Osteoblast (primary cell): ENCODE measurements at regions not wholly inside any gene's neighbourhood (a gene's known extent, or its start where the extent isn't known, plus 50 kb on each side); places are given as distances from the start of the nearest gene placed in this dataset.

Experiments
- DNase-seq: peaks from one replicate; pipeline ENCODE4 v3.0.0; 2011; ENCODE audit warnings: low spot score, mixed read lengths; ENCODE audit not compliant: insufficient read length; ENCODE audit errors: missing footprints
- H2AFZ ChIP-seq: 2 replicates; pipeline ENCODE4 v1.6.0; 2011; ENCODE audit warnings: mild to moderate bottlenecking, low read length
- H3K27ac ChIP-seq: 2 replicates; pipeline ENCODE4 v1.5.1; 2011; ENCODE audit warnings: mild to moderate bottlenecking, low read depth, low read length, moderate library complexity
- H3K27me3 ChIP-seq: 2 replicates; pipeline ENCODE4 v1.6.0; 2012; ENCODE audit warnings: mild to moderate bottlenecking, control low read depth, inconsistent platforms, low read length, moderate library complexity; ENCODE audit not compliant: insufficient read depth
- H3K36me3 ChIP-seq: 2 replicates; pipeline ENCODE4 v1.5.1; 2011; ENCODE audit warnings: mild to moderate bottlenecking, low read length, control low read depth, moderate library complexity; ENCODE audit not compliant: insufficient read depth
- H3K4me1 ChIP-seq: 2 replicates; pipeline ENCODE4 v1.5.1; 2011; ENCODE audit warnings: mild to moderate bottlenecking, low read length, control low read depth, moderate library complexity; ENCODE audit not compliant: insufficient read depth
- H3K4me2 ChIP-seq: 2 replicates; pipeline ENCODE4 v1.6.0; 2011; ENCODE audit warnings: mild to moderate bottlenecking, low read length; ENCODE audit not compliant: insufficient read depth
- H3K4me3 ChIP-seq: fragments of 200-600 bp; sonication (generic); 3 replicates; pipeline ENCODE4 v1.5.1; 2012; ENCODE audit warnings: mild to moderate bottlenecking, low read length, inconsistent platforms; ENCODE audit not compliant: insufficient read depth
- H3K79me2 ChIP-seq: 2 replicates; pipeline ENCODE4 v1.6.0; 2012; ENCODE audit warnings: mild to moderate bottlenecking, low read length, control low read depth, inconsistent platforms; ENCODE audit not compliant: insufficient read depth
- H3K9me3 ChIP-seq: 2 replicates; pipeline ENCODE4 v1.5.1; 2011; ENCODE audit warnings: low read depth, low read length, control low read depth
- H4K20me1 ChIP-seq: 2 replicates; pipeline ENCODE4 v1.6.0; 2012; ENCODE audit warnings: mild to moderate bottlenecking, low read length, control low read depth; ENCODE audit not compliant: insufficient read depth
- TF ChIP-seq, protein P1 (sequence below): IDR thresholded peaks from 2 replicates; pipeline ENCODE4 v1.5.1; 2011; ENCODE audit warnings: mild to moderate bottlenecking, low read depth, low read length, moderate library complexity; ENCODE audit errors: extremely low read depth

DNA sequence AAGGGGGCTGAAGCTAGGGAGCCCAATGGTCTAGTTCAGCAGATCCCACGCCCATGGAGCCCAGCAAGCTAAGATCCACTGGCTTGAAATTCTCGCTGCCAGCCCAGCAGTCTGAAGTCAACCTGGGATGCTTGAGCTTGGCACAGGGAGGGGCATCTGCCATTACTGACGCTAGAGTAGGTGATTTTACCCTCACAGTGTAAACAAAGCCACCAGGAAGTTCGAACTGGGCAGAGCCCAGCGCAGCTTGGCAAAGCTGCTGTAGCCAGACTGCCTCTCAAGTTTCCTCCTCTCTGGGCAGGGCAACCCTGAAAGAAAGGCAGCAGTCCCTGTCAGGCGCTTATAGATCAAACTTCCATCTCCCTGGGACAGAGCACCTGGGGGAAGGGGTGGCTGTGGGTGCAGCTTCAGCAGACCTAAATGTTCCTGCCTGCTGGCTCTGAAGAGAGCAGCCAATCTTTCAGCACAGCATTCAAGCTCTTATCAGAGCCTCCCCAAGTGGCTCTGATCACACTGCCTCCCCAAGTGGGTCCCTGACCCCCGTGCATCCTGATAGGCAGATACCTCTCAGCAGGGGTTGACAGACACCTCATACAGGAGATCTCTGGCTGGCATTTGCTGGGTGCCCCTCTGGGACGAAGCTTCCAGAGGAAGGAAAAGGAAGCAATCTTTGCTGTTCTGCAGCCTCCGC, 167.8 kb downstream of the CCDC71L start:
- no peaks in the 10 kb centered on the region for H3K4me1 ChIP-seq
- no peaks in the 10 kb centered on the region for H3K36me3 ChIP-seq
- H3K9me3 ChIP-seq, result no peaks in the 10 kb centered on the region
- no peak overlapping the region for H3K4me2 ChIP-seq
- H3K27ac ChIP-seq, result no peak overlapping the region
- H3K79me2 ChIP-seq, result no peaks in the 10 kb centered on the region
- no peak overlapping the region for H2AFZ ChIP-seq
- H4K20me1 ChIP-seq, result no peaks in the 10 kb centered on the region
- H3K4me3 ChIP-seq, result no peak overlapping the region
- H3K27me3 ChIP-seq, result no peaks in the 10 kb centered on the region
- TF ChIP-seq, protein P1, sequence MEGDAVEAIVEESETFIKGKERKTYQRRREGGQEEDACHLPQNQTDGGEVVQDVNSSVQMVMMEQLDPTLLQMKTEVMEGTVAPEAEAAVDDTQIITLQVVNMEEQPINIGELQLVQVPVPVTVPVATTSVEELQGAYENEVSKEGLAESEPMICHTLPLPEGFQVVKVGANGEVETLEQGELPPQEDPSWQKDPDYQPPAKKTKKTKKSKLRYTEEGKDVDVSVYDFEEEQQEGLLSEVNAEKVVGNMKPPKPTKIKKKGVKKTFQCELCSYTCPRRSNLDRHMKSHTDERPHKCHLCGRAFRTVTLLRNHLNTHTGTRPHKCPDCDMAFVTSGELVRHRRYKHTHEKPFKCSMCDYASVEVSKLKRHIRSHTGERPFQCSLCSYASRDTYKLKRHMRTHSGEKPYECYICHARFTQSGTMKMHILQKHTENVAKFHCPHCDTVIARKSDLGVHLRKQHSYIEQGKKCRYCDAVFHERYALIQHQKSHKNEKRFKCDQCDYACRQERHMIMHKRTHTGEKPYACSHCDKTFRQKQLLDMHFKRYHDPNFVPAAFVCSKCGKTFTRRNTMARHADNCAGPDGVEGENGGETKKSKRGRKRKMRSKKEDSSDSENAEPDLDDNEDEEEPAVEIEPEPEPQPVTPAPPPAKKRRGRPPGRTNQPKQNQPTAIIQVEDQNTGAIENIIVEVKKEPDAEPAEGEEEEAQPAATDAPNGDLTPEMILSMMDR, result no peak
- no peak for DNase-seq

DNA sequence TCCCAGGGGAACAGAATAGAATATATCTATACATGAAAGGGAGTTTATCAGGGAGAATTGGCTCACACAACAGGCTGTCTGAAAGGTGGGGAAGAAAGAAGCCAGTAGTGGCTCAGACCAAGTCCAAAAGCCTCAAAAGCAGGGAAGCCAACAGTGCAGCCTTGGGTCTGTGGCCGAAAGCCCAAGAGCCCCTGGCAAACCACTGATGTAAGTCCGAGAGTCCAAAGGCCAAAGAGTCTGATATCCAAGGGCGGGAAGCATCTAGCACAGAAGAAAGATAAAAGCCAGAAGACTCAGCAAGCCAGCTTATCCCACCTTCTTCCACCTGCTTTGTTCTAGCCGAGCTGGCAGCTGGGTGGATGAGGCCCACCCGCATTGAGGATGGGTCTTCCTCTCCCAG, 172.5 kb downstream of the CCDC71L start:
- Histone ChIP-seq H4K20me1 (no peaks in the 10 kb centered on the region), H3K36me3 (no peaks in the 10 kb centered on the region)
- TF ChIP-seq, protein P1, result no peak

DNA sequence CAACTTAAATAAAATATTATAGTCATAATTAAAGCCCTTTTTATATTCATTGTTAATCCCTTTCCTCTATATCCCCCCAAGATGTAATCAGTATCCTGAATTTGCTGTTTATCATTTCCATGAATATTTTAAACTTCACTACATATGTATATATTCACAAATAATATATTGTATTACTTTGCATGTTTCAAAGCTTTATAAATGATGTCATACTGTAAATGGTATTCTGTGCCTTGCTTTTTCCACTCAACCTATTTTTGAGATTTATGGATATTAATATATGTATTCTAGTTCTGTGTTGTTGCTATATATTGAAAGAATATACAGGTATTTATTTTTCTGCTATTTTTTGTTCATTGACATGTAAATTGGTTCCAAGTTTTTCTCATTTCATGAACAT, 173.1 kb downstream of the CCDC71L start:
- Histone ChIP-seq H4K20me1 (no peaks in the 10 kb centered on the region), H3K36me3 (no peaks in the 10 kb centered on the region), H3K4me1 (peaks cover 24% of the 10 kb centered on the region), H3K79me2 (no peaks in the 10 kb centered on the region), H3K27ac (no peak overlapping the region), H3K27me3 (no peaks in the 10 kb centered on the region), H3K4me3 (no peak overlapping the region), H3K4me2 (no peak overlapping the region), H2AFZ (no peak overlapping the region), H3K9me3 (no peaks in the 10 kb centered on the region)
- TF ChIP-seq, protein P1, result no peak
- DNase-seq, result no peak

More for the DNA sequence above, 172.5 kb downstream of the CCDC71L start:
- Histone ChIP-seq H3K4me3 (no peak overlapping the region), H3K4me2 (no peak overlapping the region), H3K9me3 (no peaks in the 10 kb centered on the region), H3K79me2 (no peaks in the 10 kb centered on the region), H2AFZ (no peak overlapping the region), H3K27ac (no peak overlapping the region), H3K4me1 (peaks cover 24% of the 10 kb centered on the region), H3K27me3 (no peaks in the 10 kb centered on the region)
- no peak for DNase-seq

DNA sequence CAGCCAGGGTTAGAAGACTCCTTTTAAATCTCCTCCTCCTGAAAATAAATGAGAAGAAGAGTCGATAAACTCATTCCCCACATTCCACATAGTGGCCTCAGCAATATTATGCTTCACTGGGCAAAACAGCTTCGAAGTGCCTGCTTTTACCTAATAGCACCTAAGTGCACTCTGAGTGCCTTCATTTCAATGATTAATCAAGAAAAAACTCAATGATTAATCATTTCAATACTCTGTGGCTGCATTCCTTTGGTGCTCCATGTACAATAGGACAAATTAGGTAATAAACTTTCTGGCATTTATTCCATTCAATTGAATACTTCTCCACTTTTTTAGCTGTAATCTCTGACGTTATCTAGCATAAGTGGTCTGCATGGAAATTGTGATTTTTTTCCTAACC, 174.6 kb downstream of the CCDC71L start:
- TF ChIP-seq, protein P1, result no peak
- H3K4me3 ChIP-seq, result no peak overlapping the region
- H2AFZ ChIP-seq, result no peak overlapping the region
- H4K20me1 ChIP-seq, result no peaks in the 10 kb centered on the region
- no peak for DNase-seq
- peaks cover 24% of the 10 kb centered on the region for H3K4me1 ChIP-seq
- peaks cover 6% of the 10 kb centered on the region for H3K27me3 ChIP-seq
- H3K79me2 ChIP-seq, result no peaks in the 10 kb centered on the region
- H3K4me2 ChIP-seq, result no peak overlapping the region
- no peaks in the 10 kb centered on the region for H3K9me3 ChIP-seq
- H3K27ac ChIP-seq, result peak overlapping the region; percentile 40
- H3K36me3 ChIP-seq, result no peaks in the 10 kb centered on the region
